Daoy (cell line): ENCODE measurements at regions not wholly inside any gene's neighbourhood (a gene's known extent, or its start where the extent isn't known, plus 50 kb on each side); places are given as distances from the start of the nearest gene placed in this dataset.

Source experiments
- DNase-seq: peaks from one replicate; pipeline ENCODE4 v3.0.0-alpha.2; 2015; ENCODE audit warnings: low read depth

DNA sequence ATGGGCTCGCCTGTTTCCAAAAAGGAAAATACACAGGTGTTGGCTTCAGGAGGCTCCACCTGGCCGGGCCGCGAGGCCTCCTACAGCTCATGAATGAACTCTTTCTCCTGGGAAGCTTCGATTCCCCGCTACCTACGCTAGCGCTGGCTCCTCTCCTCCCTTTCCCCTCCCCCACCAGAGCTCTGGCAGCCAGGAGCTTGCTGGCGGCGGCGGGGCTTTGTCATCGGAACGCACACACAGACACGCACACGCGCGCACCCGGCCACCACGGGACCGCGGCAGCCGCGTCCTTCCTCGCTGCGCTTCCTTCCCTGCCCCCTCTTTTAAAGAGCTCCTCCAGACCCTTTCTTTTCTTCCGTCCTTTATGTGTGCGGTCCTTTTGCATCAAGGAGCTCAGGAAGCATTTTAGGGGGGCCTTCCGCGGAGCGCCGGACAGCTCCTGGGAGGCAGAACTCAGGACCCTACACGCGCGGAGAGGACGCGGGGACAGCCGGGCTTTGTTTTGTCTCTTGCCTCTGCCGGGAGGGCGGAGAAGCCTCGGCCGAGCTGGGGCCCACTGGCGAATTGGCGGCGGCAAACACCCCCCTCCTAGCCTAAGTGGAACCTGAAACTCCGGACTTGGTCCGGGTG lies 70.2 kb upstream of the BCOR start:
- DNase-seq: no peak

DNA sequence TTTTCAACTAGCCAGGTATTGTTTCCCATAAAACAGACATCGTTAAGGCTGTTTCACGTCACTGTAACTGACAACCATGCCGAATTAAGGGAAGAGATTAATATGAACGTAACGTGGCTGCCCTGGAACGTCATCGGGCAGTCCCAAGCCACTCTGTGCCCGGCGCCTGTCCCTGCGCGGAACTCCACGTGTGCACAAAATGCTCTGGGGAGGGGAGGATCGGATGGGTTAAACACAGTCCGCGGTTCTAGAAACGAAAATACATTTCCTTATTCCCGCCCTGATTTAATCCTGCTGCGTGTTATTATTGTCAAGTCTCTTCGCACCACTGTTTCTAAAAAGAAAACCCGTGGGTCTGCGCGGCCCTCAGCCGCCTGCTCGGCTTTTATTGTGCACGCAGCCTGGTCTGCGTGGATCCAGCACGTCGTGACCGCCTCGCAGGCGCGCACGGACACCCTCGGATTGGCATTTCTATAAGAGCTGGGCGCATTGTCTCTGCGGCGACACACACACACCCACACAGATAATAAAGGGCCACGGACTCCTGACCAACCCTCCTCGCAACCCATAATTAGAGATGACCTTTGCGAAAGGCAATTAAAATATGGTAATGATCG lies 69.6 kb upstream of the BCOR start:
- no peak for DNase-seq

DNA sequence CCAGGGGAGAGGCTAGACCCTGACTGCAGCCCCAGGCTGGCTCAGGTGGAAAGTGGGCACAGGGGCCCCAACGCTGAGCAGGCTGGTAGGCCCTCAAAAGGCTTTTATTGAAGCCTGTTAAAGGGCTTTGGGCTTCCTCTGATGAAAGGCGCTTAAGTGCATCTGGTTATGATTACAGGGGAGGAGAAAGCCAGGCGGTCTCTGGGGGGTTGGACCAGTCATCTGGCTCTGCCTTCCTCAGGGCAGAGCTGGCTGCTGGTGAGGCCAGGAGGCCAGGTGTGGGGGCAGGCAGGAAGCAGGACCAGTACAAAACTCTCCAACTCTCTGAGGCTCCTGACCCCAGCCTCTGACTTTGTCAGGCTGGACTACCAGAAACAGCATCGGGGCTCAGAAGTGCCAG lies 68.8 kb upstream of the BCOR start:
- DNase-seq: peak; percentile 44

DNA sequence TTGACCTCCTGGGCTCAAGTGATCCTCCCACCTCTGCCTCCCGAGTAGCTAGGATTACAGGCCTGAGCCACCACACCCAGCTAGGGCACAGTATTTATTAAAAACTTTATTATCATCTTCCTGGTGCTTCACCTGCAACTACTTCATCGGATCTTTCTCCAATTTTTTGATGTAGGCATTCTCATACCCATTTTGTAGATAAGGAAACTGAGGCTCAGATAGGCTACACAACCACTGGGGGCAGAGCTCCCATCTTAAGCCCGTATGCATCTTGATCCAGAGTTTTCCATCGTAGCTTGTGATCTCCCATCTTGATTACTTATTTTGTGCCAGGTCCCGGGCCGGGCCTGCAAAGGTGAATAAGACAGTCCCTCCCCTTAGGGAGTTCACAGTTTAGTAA lies 68.1 kb upstream of the BCOR start:
- DNase-seq: no peak

DNA sequence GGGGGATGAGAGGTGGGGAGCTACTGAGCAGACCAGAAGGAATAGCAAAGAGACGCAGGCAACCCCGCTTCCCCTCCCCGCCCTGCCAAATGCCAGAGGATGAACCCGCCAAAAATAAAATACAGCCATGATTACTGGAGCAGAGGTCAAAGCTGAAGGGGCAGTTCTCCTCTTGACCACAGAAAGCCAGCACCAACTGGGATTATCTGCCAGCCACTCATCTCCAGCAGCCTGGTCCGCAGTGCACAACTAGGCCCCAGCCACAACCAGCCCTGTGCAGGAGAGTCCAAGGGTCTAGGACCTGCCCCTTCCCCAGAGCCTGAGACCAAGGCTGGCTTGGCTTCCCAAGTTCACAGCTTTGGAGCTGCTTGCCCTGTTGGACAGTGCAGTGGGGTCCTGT lies 67.4 kb upstream of the BCOR start:
- no peak for DNase-seq

DNA sequence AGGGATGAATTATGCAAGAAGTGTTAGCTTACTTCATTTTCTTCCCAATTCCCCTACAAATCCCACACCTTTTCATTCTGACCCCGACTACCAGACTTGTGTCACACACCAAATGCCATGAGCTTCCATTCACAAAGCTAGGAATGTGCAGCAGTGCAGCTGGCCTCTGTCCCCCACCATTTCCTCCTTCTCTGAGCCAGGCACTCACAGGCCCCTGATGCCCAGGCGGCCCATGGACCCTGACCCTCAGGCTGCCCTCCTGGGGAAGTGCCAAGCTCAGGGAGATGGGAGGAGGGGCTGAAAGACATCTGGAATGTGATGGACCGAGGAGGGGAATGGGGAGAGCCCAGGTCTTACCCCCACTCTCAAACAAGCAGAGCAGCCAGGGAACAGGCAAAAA lies 67.0 kb upstream of the BCOR start:
- no peak for DNase-seq

DNA sequence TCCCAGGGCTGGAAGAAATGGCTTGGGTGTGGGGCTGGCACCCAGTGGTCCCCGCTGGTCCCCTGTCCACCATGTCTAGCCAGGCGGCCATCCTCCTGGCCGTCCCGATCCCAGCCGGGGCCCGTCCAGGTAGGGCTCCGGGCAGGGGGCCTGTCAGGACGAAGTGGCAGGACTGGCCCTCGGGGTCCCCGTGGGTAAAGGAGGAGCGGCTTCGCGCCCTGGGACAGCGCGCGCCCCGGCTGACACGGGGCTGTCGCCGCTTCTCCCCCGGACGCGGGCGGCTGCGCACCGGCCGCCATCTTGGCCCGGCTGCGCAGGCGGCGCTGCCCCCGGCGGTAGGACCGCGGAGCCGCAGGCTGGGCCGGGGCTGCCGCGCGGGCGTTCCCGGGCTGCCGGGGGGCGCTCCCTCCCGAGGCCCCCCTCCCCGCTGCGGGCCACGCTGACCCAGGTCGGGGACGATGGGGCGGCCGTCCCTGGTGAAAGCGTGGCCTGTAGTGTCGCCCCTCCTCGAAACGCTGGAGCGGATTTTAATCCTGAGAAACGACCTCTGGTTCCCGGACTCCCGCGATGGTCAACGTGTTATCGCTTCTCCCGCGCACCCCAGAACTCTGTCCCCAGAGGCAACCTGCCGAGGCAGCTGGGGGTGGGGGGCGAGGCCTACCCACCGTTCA lies 60.4 kb upstream of the BCOR start:
- DNase-seq: peak; percentile 54

DNA sequence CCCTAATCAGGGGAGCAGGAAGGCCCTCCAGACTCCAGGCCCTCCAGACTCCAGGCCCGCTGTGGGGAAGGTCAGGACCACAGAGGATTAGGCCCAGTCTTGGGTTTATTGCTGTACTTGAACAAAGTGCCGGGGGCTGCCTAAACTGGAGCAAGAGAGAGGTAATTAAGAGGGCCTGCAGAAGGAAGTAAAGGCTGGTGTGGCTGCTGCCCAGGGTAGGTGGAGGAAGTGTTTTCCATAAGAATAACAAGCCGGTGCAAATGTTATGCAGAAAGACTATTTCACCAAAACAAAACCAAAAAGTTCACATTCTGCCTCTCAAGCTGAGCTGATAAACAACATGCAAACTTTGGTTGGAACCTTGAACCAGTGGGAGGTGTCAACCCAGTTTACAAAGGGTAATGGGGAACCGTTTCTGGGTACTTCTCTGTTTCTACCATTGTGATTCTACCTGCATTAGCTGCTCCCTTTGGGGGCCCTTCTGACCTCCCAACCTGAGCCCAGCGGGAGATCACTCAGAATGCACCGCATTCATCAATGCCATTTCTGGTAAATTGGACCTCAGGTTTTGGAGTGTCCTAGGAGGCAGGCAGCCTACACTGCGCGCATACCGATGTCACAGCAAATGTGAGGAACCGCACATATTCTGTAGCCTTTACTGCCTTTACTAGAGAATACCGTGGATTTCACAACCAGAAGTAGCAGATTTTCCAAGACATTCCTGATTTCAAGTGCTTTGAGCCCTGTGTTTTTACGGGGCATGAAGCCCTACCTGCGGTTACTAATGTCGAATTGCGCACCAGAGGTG lies 59.7 kb upstream of the BCOR start:
- DNase-seq: no peak

DNA sequence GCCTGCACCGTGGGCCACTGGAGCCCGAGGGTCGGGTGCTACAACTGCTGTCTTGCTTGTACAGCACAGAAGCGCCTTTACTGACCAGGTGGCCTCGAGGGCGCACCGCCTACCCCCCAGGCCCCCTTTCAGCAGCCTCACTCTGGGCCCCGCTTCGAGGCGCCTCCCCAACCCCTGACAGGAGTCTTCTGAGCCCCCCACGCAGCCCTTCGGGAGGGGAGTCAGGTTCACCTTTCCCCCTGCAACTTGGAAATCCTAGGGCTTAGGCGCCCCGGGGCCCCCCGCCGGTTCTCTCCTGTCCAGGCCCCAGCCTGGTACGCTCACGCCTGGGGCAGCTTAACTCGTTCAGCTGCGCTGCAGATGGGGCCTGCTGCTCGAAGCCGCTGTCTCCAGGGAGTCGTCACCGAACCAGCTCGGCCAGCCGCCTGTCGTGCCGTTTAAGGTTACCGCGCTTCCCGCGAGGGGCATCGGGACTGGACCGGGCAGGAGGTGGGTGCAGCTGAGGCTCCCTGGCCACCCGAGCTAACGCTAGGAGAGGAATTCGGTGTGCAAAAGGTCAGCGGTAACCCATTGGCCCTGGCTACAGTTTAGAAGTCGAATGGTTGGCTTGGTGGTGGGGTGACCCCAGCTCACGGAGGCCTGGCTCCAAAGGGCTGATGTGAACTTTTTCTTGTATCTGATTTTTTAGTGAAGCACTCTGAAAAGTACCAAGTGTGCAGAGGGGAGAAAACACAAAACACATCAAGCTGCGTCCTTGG lies 58.9 kb upstream of the BCOR start:
- DNase-seq: no peak

DNA sequence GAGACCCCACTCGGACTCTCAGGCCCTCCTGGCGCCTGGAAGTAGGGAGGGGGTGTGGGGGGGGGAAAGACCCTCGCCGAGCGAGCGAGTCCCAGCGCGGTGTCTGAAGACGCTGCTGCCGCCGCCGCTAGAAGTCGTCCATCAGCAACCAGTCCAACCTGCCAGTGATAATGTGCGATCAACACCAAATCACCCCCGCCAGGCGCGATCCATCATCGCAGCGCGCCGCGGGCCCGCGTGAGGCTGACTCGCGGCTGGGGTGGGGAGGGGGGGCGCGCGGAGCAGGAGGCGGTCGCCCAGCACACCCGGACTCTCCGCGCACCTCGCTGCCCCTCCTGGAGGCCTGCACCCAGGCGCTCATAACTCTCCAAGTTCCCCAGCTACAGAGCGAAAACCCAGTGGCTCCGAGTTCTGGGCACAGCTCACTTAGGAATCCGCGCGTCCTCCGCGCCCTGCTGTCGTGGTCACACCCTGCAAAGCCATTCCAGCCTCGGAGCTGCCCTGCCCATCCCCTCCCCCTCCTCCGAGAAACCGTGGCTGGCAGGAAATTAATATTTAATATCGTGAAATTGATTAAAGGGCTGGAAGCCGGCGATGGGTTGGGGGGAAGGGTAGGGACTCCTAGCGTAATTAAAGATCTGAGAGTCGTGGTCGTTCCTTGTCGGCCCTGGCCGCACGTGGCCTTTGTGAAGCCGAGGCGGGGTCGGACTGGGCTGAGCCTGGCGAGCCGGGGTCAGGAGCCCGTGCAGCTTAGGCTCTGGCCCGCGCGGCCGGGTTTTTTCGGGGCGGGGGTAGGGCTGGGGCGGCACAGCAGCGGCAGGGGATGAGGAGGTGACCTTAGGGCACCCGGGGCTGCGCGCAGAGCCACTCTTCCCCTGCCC lies 58.1 kb upstream of the BCOR start:
- DNase-seq: no peak

DNA sequence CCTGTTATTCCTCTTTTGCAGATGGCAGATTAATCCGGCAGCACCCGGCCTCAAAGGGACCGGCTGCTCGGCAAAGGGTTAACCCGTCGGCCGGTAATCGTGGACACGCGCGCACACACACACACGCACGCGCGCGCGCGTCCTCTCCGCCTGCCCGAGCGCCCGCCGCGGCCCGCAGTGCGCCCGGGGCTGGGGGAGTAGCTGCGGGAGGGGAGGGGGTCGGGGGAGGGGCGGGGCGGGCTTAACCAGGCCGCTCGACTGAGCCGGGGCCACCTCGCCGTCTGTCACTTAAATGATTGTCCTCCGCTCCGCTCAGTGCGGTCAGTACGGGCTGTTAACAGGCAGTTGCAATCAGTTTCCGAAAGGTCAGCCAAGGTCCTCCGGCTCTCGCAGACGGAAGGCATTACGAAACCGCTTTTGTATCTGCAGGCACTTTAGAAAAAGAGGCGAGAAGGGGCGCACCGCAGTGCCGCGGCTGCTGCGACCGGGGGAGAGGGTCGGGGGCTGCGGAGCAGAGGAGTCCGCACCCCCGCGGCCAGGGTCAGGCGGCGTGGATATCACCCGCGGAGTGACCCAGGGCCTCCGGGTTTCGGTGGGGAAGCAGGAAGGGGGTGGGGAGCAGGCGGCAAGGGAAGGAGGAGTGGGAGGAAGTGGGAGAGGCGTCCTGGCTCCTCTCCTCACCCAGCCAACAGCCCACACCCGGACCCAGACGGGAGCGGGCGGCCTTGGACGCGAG lies 57.3 kb upstream of the BCOR start:
- no peak for DNase-seq

DNA sequence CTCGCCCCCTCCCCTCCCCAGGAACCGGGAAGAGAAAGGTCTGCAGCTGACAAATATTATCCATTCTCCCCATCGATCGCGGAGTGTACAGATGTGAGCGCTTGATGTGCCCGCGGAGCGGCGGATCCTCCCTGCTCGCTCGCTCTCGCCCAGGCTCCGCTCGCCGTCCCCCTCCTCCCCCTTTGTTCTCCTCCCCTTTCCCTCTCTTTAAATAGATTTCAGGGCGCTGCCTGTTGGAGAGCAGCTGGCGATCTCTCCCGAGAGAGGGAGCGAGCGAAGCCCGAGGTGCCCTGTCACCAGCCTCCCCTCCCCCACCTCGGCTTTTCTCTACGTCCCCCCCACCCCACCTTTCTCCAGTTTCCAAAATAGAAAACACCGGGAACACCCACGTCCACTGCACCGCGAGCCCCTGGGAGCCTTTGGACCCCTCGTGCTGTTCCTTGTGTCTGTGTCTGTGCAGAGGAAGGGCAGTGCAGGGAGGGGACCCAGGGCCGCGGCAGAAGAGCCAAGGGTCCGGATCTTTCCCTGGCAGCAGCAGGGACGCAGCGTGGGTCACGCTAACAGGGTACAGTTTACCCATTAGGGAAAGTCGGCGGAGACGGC lies 56.6 kb upstream of the BCOR start:
- DNase-seq: peak; percentile 55

DNA sequence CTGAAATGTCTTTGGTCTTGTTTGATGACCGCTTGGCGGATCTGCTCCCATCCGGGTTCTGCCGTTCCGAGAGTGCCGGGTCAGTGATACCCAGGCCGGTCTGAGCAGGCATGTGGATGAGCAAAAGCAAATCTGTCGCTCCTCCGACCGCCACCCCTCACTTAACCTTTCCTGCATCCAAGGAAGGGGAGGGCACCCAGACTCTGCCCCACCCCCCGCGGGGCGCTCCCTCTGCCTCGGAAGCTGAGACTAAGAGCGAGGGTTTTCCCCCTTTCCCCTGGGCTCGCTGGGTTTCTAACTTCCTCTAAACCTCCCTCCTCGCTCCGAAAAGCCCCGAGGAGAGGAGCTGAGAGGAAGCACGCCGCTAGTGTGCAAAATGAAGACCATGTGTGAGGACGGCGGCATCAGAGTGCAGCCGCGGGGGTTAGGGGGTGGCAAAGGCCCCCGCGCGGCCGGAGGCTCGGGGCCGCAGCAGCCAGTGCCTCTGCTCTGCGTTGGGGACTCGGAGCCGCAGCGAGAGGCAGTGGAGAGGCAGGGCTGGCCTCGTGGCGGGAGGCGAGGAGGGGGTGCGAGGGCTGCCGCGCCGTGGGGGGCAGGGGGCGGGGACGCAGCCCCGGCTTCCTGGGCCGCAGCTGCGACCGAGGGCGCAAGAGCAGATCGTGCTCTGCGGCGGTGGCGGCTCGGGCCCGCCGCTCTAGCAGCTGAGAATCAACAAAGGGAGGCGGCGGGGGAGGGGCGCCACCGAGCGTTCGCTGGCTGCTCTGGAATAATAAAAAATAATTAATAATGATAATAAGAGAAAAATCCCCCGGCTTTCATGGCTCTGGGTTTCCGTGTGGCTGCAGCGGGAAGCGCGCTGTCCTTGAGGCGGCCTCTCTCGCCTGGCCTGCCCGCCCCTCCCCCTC lies 55.8 kb upstream of the BCOR start:
- DNase-seq: peak; percentile 69

DNA sequence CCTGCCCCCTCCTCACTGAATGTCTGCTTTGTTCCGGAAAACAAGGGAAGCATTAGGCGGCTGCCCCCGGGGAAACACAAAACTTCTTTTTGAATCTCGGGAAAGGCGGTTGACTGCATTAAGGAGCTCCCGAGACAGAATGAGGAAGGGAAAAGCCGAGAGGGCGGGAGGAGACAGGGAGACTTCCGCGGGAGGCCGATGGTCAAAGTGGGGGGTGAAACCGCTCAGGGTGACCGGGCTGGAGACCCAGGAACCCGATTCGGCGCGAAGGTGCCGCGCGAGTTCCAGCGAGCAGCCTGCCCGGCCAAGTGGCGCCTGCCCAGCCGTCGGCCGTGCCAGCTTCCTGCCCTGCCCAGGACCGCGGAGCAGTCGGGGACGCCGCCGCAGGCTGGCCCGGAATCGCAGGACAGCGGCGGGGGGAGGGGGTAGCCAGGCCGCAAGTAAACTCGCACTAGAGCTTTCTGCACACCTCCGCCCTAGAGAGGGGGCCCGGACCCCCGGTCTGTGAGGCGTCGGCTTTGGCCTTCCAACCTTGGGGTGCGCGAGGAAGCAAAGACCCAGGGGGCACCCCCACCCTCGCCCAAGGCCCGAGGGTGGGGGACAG lies 55.1 kb upstream of the BCOR start:
- peak; percentile 53 for DNase-seq

DNA sequence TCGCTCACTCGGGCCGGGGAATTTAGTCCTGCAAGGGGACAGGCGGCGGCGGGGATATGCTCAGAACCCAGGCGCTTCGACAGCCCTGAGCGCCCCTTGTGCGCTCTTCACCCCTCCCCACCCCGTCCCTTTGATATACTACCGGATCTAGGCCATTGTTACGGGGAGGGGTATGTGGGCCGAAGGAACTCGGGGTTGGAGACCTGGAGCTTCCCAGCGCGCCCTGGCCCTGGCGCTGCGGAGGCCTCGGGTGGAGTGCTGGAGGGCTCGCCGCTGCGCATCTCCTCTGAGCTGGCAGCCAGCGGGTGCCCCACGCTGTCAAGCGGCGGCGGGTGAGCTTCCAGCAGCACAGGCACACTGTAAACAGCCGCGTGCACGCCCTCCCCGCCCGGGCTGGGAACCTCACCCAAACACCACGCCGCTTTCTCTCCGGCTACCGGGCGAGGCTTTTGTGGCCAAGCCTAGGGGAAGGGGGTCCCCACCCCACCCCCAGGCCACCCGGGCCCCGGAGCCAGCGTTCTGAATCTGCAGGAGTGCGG lies 54.5 kb upstream of the BCOR start:
- DNase-seq: peak; percentile 32

DNA sequence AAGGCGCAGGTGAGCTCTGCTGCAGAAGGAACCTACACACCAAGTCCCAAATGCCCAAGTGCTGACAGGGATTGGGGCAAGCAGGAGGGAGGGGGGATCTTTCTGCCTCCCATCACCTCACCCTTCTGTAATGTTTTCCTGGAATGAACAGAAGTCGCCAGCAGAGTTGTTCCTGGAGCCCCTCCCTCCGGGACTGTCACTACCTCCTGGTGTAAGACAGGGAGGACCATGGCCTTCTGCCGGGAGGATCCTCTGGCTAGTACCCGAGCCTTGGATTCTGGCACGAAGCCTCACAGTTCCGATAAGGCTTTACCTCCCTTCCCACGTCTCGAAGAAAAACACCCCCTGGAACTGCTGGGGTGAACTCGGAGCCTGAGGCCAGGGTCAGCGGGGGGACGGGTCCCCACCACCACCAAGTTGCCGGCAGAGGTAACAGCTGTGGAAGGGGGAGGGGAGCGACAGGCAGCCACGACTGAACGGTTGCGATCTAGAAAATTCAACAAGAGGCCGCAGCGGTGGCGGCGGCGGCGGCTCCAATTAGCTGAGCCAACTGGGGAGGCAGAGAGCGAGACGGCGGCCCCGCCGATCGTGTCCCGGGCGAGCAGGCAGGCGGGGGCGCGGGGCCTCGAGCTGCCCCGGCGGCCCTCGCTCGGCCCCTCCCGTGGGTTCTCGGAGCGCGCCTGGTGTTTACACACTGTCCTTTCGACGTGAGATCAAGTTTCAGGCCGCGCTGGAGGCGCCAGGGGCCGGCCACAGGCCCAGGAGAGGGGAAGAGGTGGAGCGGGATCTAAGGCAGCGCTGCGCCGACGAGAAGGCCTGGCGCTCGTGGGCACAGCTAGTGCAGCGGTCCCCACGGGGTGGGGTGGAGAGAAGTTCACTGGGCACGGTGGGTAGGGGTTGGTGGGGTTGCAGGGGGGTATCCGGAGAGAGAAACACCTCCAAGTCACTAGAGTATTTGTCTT lies 53.7 kb upstream of the BCOR start:
- no peak for DNase-seq

DNA sequence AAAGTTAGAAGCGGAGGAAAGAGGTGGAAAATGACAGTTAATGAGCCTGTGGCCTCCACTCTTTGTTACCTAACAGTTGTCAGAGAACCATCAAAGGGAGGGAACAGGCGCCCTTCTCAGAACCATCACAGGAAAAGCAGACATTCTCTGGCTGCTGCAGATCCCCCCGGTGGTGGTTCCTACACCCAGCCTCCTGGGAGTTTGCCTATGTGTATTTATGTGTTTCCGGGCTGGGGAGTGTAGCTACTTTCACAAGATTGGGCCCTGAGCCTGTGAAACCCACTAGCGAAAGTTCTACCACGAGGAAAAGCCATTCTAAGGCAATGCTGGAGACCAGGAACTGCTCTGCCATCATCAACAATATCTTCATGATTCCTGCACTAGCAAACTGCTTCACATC lies 52.7 kb upstream of the BCOR start:
- no peak for DNase-seq
